Esophagus muscularis mucosa (tissue), 4 donors: ENCODE measurements at regions not wholly inside any gene's neighbourhood (a gene's known extent, or its start where the extent isn't known, plus 50 kb on each side); places are given as distances from the start of the nearest gene placed in this dataset.

Experiments
- DNase-seq: peaks from one replicate; pipeline ENCODE4 v3.0.0-alpha.2; 2017; ENCODE audit errors: extremely low spot score
- H3K27ac ChIP-seq, 4 donors: fragments of 200-600 bp; sonication (generic); replicated peaks in 1 of 4; 1 replicate in 3 of 4; 2 replicates in 1 of 4; pipeline ENCODE4 v1.5.1; 2016 to 2019; ENCODE audit warnings: mild to moderate bottlenecking in 1 of 4
- H3K27me3 ChIP-seq, 4 donors: fragments of 200-600 bp; sonication (generic); one replicate each; pipeline versions ENCODE4 v1.5.1 to v1.6.0; 2016 to 2019
- H3K36me3 ChIP-seq, 4 donors: fragments of 200-600 bp; sonication (generic); one replicate each; pipeline ENCODE4 v1.5.1; 2016 to 2019
- H3K4me1 ChIP-seq, 4 donors: fragments of 200-600 bp; sonication (generic); one replicate each; pipeline ENCODE4 v1.5.1; 2016 to 2019
- H3K4me3 ChIP-seq, 4 donors: fragments of 200-600 bp; sonication (generic); 1 replicate in 2 of 4; 2 replicates in 2 of 4; pipeline ENCODE4 v1.5.1; 2016 to 2019; ENCODE audit warnings: mild to moderate bottlenecking in 4 of 4, moderate library complexity in 1 of 4
- H3K9me3 ChIP-seq, 4 donors: fragments of 200-600 bp; sonication (generic); 1 replicate in 3 of 4; 2 replicates in 1 of 4; pipeline ENCODE4 v1.5.1; 2016 to 2019
- CTCF ChIP-seq, 3 experiments: fragments of 200-600 bp in 2 of 3; fragments of 450-650 bp in 1 of 3; sonication (generic) in 2 of 3; IDR thresholded peaks; one replicate each; pipeline ENCODE4 v1.5.1; 2017 to 2019; ENCODE audit warnings: antibody characterized with exemption in 3 of 3, mild to moderate bottlenecking in 2 of 3, moderate library complexity in 1 of 3
- EP300 ChIP-seq: sonication (generic); formaldehyde crosslinking; IDR thresholded peaks from one replicate; pipeline ENCODE4 v1.6.1; 2017; ENCODE audit warnings: antibody characterized with exemption
- POLR2A ChIP-seq: fragments of 450-650 bp; IDR thresholded peaks from one replicate; pipeline ENCODE4 v1.6.1; 2017; ENCODE audit warnings: antibody characterized with exemption, moderate library complexity, mild to moderate bottlenecking, low read depth
- POLR2AphosphoS5 ChIP-seq, 2 donors: sonication (generic); formaldehyde crosslinking; IDR thresholded peaks; one replicate each; pipeline ENCODE4 v1.6.1; 2017; ENCODE audit warnings: antibody characterized with exemption in 2 of 2
- WGBS: methylation state at CpG from one replicate; pipeline ENCODE4 v1.1.5; 2018; 5-methylcytosine and 5-hydroxymethylcytosine counted together
- intact Hi-C: fragments of 100-400 bp; cut with DNase I; formaldehyde crosslinking; loops from one replicate; pipeline ENCODE4 v1.15.1; 2023

- TF ChIP-seq EP300 (no peak), POLR2A (no peak), CTCF (IDR thresholded peaks at IDR 0.05) (no peak), POLR2AphosphoS5 (IDR thresholded peaks at IDR 0.05) (no peak)
- intact Hi-C loops = no loop called here
- no peak overlapping the region for H3K27ac ChIP-seq
- 68% methylated on average over 2 of the region's 2 CpGs for WGBS
- no peak overlapping the region for H3K4me3 ChIP-seq
- no peaks in the 10 kb centered on the region for H3K36me3 ChIP-seq
- no peaks in the 10 kb centered on the region for H3K27me3 ChIP-seq
- no peak for DNase-seq
- H3K9me3 ChIP-seq = no peaks in the 10 kb centered on the region
- H3K4me1 ChIP-seq = peaks cover 0 to 15% (median 13%) of the 10 kb centered on the region in 4 donors
These were observed 102.9 kb upstream of the CEP162 start for GRCh38 chr6:84330325-84330724.

- TF ChIP-seq CTCF (IDR thresholded peaks at IDR 0.05) (no peak), POLR2AphosphoS5 (IDR thresholded peaks at IDR 0.05) (no peak), POLR2A (no peak), EP300 (no peak)
- no peak for DNase-seq
- Histone ChIP-seq H3K36me3 (no peaks in the 10 kb centered on the region), H3K9me3 (no peaks in the 10 kb centered on the region), H3K27me3 (no peaks in the 10 kb centered on the region), H3K4me3 (no peak overlapping the region), H3K4me1 (peaks cover 0 to 15% (median 13%) of the 10 kb centered on the region in 4 donors), H3K27ac (no peak overlapping the region)
- 12% methylated on average over 2 of the region's 2 CpGs for WGBS
- intact Hi-C loops = no loop called here
These were observed 102.1 kb upstream of the CEP162 start for GRCh38 chr6:84329516-84329915.

- Histone ChIP-seq H3K27ac (no peak overlapping the region), H3K4me3 (no peak overlapping the region), H3K9me3 (no peaks in the 10 kb centered on the region), H3K27me3 (no peaks in the 10 kb centered on the region), H3K4me1 (peaks cover 0 to 15% (median 13%) of the 10 kb centered on the region in 4 donors), H3K36me3 (no peaks in the 10 kb centered on the region)
- WGBS = 14% methylated on average over 3 of the region's 3 CpGs
- no peak for TF ChIP-seq POLR2A
- TF ChIP-seq CTCF (IDR thresholded peaks at IDR 0.05) = no peak
- TF ChIP-seq EP300 = no peak
- no peak for TF ChIP-seq POLR2AphosphoS5 (IDR thresholded peaks at IDR 0.05)
- no peak for DNase-seq
- intact Hi-C loops = no loop called here
These were observed 101.6 kb upstream of the CEP162 start for GRCh38 chr6:84329077-84329476.

- no peaks in the 10 kb centered on the region for H3K36me3 ChIP-seq
- H3K27ac ChIP-seq = no peak overlapping the region
- H3K9me3 ChIP-seq = peaks cover 0 to 6% (median 2%) of the 10 kb centered on the region in 4 donors
- intact Hi-C loops = no loop called here
- DNase-seq = no peak
- H3K4me3 ChIP-seq = no peak overlapping the region
- 82% methylated on average over 2 of the region's 2 CpGs for WGBS
- H3K4me1 ChIP-seq = no peaks in the 10 kb centered on the region
- TF ChIP-seq POLR2A (no peak), EP300 (no peak), CTCF (IDR thresholded peaks at IDR 0.05) (no peak), POLR2AphosphoS5 (IDR thresholded peaks at IDR 0.05) (no peak)
- H3K27me3 ChIP-seq = no peaks in the 10 kb centered on the region
These were observed 90.0 kb upstream of the CEP162 start for GRCh38 chr6:84317463-84317862.

- TF ChIP-seq POLR2AphosphoS5 (IDR thresholded peaks at IDR 0.05) (no peak), EP300 (no peak), POLR2A (no peak), CTCF (IDR thresholded peaks at IDR 0.05) (no peak)
- Histone ChIP-seq H3K4me3 (no peak overlapping the region), H3K27me3 (no peaks in the 10 kb centered on the region), H3K4me1 (no peaks in the 10 kb centered on the region), H3K9me3 (peaks cover 0 to 6% (median 2%) of the 10 kb centered on the region in 4 donors), H3K36me3 (no peaks in the 10 kb centered on the region), H3K27ac (no peak overlapping the region)
- intact Hi-C loops = no loop called here
- no peak for DNase-seq
- WGBS = 71% methylated on average over 1 of the region's 1 CpG
These were observed 87.0 kb upstream of the CEP162 start for GRCh38 chr6:84314377-84314898.
